Pancreas (tissue), 10 donors: ENCODE measurements at regions not wholly inside any gene's neighbourhood (a gene's known extent, or its start where the extent isn't known, plus 50 kb on each side); places are given as distances from the start of the nearest gene placed in this dataset.

Experiments
- ATAC-seq, 4 donors: fragments of 200-7000 bp; cut with Tn5 transposase; one replicate each; pipeline versions ENCODE4 v1.8.0 to v1.9.1; 2020; ENCODE audit warnings: mild to moderate bottlenecking in 4 of 4, moderate library complexity in 4 of 4
- DNase-seq, 6 donors: peaks; one replicate each; pipeline ENCODE4 v3.0.0-alpha.2; 2020
- FAIRE-seq: peaks from 2 replicates; lab custom pipeline; 2012; peaks lifted over from hg19 to GRCh38; lab: Jason Lieb, UNC
- H3K27ac ChIP-seq, 4 donors: fragments of 200-600 bp; sonication (generic); 1 replicate in 3 of 4; 2 replicates in 1 of 4; pipeline versions ENCODE4 v1.5.0 to v1.8.0; 2020
- H3K27me3 ChIP-seq, 4 donors: fragments of 200-600 bp; one replicate each; pipeline ENCODE4 v1.8.0; 2021
- H3K36me3 ChIP-seq, 3 donors: fragments of 200-600 bp; sonication (generic) in 1 of 3; one replicate each; pipeline versions ENCODE4 v1.5.0 to v1.8.0; 2020 to 2021
- H3K4me1 ChIP-seq, 3 donors: fragments of 200-600 bp; one replicate each; pipeline ENCODE4 v1.8.0; 2021
- H3K4me3 ChIP-seq, 4 donors: fragments of 200-600 bp; sonication (generic) in 2 of 4; one replicate each; pipeline versions ENCODE4 v1.5.0 to v1.8.0; 2020 to 2021
- H3K9me3 ChIP-seq, 4 donors: fragments of 200-600 bp; one replicate each; pipeline ENCODE4 v1.8.0; 2021
- WGBS, 2 donors: extraction: QIAGEN DNeasy Blood & Tissue Kit; methylation state at CpG; one replicate each; pipeline ENCODE4 v1.1.7; 2013; 5-methylcytosine and 5-hydroxymethylcytosine counted together
- intact Hi-C, 3 donors: fragments of 100-400 bp; cut with DNase I; formaldehyde crosslinking; loops; one replicate each; pipeline versions ENCODE4 v1.11.1 to v1.14.2; 2022
- TF ChIP-seq, protein P1 (sequence below), 4 donors: fragments of 200-600 bp; sonication (generic) in 3 of 4; IDR thresholded peaks; one replicate each; pipeline versions ENCODE4 v1.5.0 to v1.8.0; 2021; ENCODE audit warnings: antibody characterized with exemption in 4 of 4
- donor health status: healthy with polysubstance abuse.
- donor health status: DM: no; HTN: no; CAD: no; lungs with moderate emphysema.
- donor health status: DM: no; HTN: no; CAD: no.
- donor health status: control.
- donor health status: control.
- donor health status: Bipolar disorder and iron deficiency.
- donor health status: DM: yes; HTN: yes; CAD: no.
- donor health status: DM: no; HTN: no; CAD: no.
- donor health status: DM: no; HTN: no; CAD: no.
- donor health status: DM: yes; HTN: yes; CAD: no.

DNA sequence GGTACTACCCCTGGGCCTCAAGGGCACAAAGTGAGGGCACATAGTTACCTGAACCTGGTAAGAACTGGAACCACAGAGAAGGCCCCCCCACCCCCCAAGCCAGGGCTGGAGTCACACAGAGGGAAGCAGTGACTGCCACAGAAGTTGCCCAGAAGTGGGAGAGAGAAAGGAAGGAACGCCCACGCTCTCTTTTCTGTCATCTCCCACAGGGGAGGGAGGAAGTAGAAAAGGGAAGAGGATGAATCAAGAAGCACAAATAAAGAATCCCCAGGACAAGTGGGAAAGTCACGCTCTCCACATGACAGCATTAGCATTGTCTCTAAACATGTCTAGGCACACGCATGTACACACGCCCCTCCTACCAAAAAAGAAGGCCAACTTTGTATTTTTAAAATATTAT is 114.7 kb upstream of the FRMD4B start:
- TF ChIP-seq, protein P1, sequence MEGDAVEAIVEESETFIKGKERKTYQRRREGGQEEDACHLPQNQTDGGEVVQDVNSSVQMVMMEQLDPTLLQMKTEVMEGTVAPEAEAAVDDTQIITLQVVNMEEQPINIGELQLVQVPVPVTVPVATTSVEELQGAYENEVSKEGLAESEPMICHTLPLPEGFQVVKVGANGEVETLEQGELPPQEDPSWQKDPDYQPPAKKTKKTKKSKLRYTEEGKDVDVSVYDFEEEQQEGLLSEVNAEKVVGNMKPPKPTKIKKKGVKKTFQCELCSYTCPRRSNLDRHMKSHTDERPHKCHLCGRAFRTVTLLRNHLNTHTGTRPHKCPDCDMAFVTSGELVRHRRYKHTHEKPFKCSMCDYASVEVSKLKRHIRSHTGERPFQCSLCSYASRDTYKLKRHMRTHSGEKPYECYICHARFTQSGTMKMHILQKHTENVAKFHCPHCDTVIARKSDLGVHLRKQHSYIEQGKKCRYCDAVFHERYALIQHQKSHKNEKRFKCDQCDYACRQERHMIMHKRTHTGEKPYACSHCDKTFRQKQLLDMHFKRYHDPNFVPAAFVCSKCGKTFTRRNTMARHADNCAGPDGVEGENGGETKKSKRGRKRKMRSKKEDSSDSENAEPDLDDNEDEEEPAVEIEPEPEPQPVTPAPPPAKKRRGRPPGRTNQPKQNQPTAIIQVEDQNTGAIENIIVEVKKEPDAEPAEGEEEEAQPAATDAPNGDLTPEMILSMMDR (IDR thresholded peaks at IDR 0.05) = no peak
- H3K4me3 ChIP-seq = no peak overlapping the region
- intact Hi-C loops = no loop called here
- no peaks in the 10 kb centered on the region for H3K36me3 ChIP-seq
- FAIRE-seq = no peak
- peak in 1 of 6 donors; percentile 47 for DNase-seq
- peak in 2 of 4 donors; percentile 80 to 83 for ATAC-seq
- H3K27ac ChIP-seq = no peak overlapping the region
- WGBS, 2 donors = 90 to 92% methylated on average over 5 of the region's 5 CpGs
- H3K27me3 ChIP-seq = no peaks in the 10 kb centered on the region
- no peaks in the 10 kb centered on the region for H3K4me1 ChIP-seq
- H3K9me3 ChIP-seq = no peaks in the 10 kb centered on the region

DNA sequence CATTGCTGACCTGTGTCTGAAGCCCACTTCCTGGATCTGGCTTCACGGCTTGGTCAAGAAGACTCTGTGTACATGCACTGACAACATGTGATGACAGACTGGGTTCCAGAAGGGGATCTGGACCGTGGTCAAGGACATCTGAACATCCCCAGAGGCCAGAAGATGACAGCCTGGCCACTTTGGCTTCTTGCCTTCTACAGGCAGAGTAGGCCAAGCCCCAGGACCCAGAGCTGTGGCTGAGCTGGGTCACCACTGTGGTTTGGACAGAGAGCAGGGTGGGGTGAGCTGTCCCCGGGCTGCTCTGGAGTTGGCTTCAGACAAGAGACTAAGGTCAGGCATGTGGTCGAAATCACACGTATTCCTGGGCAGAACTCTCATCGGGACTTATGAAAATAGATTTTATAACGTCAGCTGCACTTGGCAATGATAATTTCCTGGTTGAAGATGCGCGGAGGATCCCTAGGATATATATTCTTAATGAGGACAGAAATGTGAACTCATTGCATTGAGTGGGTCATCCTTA is 114.1 kb upstream of the FRMD4B start:
- H3K36me3 ChIP-seq = no peaks in the 10 kb centered on the region
- WGBS, 2 donors = 67 to 72% methylated on average over 9 of the region's 9 CpGs
- TF ChIP-seq, protein P1 (IDR thresholded peaks at IDR 0.05) = no peak
- no peak overlapping the region for H3K4me3 ChIP-seq
- H3K9me3 ChIP-seq = no peaks in the 10 kb centered on the region
- no peak for FAIRE-seq
- DNase-seq = peak in 3 of 6 donors; percentile 15 to 43 (median 35)
- intact Hi-C loops = no loop called here
- H3K4me1 ChIP-seq = no peaks in the 10 kb centered on the region
- no peaks in the 10 kb centered on the region for H3K27me3 ChIP-seq
- H3K27ac ChIP-seq = peak overlapping the region in 1 of 4 donors; percentile 12
- peak in 3 of 4 donors; percentile 62 to 85 (median 84) for ATAC-seq

DNA sequence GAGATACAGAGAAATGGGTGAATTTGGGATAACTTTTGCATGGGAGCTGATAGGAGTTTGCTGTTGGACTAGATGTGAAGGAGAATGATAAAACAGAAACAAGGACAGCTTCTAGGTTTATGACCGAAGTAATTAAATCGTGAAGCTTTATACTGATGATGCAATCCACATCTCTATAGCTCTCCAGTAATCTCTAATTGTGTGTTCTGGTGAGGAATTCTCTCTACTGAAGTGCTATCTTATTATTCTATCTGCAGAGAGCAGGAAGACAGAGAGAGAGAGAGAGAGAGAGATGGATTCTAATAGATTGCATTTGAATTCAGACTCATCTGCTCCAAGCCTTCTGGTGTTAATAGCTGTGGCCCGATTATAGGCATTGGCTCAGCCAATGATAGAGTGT is 113.5 kb upstream of the FRMD4B start:
- FAIRE-seq = no peak
- no peaks in the 10 kb centered on the region for H3K27me3 ChIP-seq
- H3K27ac ChIP-seq = peak overlapping the region in 1 of 4 donors; percentile 12
- TF ChIP-seq, protein P1 (IDR thresholded peaks at IDR 0.05) = no peak
- intact Hi-C loops = no loop called here
- no peaks in the 10 kb centered on the region for H3K4me1 ChIP-seq
- no peak for DNase-seq
- H3K36me3 ChIP-seq = no peaks in the 10 kb centered on the region
- WGBS, 2 donors = 67 to 75% methylated on average over 3 of the region's 3 CpGs
- H3K9me3 ChIP-seq = no peaks in the 10 kb centered on the region
- no peak for ATAC-seq
- no peak overlapping the region for H3K4me3 ChIP-seq

DNA sequence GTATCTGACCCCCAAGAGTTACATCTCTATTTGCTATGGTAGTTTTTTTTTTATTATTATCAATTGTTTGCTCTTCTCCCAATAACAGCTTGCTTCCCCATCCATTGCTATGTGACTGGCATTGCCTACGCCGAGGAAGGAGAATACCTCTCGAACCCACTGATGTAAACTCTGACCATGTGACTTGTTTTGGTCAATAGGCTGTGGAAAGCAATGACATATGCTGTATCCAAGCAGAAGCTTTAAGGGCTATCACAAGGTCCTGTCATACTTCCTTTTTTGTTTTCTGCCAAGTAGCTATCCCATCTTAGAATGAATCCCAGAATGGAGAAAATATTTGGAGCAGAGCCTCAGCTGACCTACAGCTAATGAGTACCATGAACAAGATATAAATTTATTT is 111.0 kb upstream of the FRMD4B start:
- TF ChIP-seq, protein P1 (IDR thresholded peaks at IDR 0.05) = no peak

DNA sequence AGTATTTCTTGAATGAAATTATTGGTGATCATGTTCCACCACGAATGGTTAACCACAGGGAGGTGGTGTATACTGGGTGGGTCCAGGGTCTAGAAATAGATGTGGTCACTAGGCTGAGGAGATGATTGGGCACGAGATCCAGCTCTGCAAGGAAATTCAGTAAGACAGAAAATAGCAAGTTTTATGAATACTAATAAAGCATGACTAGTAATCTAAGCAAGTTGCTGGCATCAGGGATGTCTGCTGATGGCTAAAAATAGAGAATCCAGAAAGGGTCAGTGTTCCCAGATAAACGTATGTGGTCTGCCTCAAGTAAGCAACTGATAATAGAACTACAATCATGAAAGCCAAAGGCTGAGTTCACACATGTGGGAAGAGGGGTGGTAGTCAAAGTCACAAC is 108.3 kb upstream of the FRMD4B start:
- Histone ChIP-seq H3K27me3 (no peaks in the 10 kb centered on the region), H3K4me3 (no peak overlapping the region), H3K9me3 (no peaks in the 10 kb centered on the region), H3K36me3 (no peaks in the 10 kb centered on the region), H3K27ac (no peak overlapping the region), H3K4me1 (no peaks in the 10 kb centered on the region)
- intact Hi-C loops = no loop called here
- TF ChIP-seq, protein P1 (IDR thresholded peaks at IDR 0.05) = no peak
- FAIRE-seq = no peak
- WGBS, 2 donors = 43 to 69% methylated on average over 3 of the region's 3 CpGs
- no peak for DNase-seq
- ATAC-seq = no peak

More for the DNA sequence above, 111.0 kb upstream of the FRMD4B start:
- Histone ChIP-seq H3K4me1 (no peaks in the 10 kb centered on the region), H3K27me3 (no peaks in the 10 kb centered on the region), H3K9me3 (no peaks in the 10 kb centered on the region), H3K4me3 (no peak overlapping the region), H3K36me3 (no peaks in the 10 kb centered on the region), H3K27ac (no peak overlapping the region)
- FAIRE-seq (no peak), ATAC-seq (no peak), DNase-seq (no peak)
- 83 to 86% methylated on average over 3 of the region's 3 CpGs for WGBS, 2 donors
- intact Hi-C loops = no loop called here
